Stimulated activated CD4-positive, alpha-beta T cell treated with anti-CD3 and anti-CD28 coated beads, Interleukin-4, amount 100 ng/mL, for 1 hour (primary cell): ENCODE measurements at regions not wholly inside any gene's neighbourhood (a gene's known extent, or its start where the extent isn't known, plus 50 kb on each side); places are given as distances from the start of the nearest gene placed in this dataset.
"Not testable (repeated sequence)": the region's sequence is repeated elsewhere in the genome, so short reads cannot be mapped to it uniquely, and the experiment has no call there.

Experiments
- DNase-seq: peaks from one replicate; pipeline ENCODE4 v3.0.0-alpha.2; 2020

DNA sequence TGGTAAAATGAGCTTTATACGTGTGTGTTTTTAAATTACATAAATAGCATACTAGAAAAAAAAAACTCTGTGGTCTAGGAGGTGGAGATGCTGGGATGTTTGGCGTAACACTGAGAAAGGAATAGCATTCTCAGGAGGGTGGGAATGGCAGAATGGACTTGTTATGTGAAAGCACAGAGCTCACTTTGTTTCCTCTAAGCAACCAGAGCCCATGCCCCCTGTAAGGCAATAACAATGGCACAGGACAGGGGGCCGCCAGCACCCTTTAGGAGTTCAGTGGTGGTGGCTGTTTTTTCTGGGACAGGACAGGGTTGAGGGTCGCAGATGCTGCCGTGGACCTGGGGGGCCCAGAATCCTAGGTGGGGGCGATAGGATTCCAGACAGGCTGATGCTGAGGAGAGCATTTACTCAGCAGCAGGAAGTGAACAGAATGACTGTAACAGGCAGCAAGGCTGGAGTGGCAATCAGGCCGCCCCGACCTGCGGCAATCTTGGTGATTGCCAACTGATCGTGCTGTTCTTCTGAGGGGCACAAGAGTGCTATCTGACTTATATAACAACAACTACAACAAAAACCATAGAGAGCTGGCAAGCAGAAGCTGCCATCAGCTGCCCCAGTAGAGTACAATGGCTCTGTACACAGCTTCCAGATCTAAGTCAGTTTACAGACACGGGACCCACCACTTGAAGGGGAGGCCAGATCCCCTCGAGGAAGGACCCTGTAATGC lies 160.4 kb downstream of the UACA start:
- DNase-seq: no peak

DNA sequence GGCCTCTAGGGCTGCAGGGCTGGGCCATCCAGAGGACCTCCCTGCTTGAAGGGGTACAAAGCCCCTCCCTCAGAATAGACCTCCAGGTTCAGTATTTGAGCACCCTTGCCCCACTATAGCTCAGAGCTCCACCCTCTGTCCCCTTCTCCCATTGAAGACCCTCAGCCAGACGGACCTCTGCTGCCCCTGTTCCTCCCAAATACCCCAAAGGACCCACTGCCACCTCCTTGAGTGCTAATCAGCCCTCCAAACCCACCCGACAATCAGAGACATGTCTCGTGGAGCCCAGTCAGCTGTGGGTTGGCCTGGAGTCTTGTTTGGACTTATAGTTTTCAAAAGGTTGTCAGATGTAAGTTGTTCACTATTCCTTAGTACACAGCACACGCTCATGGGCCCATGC lies 161.1 kb downstream of the UACA start:
- no peak for DNase-seq

DNA sequence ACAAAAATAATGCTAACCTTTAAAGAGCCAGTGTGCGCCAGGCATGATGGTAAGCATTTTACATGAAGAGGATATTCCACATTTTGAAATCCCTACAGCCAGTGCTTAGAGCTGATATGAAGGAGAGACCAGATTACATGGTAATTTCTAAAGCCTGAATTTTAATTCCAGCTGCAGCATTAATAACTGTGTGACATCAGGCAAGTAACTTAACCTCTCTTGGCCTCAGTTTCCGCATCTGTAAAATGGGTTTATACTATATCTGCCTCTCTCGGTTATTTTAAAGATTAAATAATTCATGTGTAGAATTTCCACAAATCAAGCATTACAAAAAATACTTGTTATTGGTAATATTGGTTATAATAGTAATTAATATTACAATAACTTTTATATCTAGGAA lies 165.4 kb downstream of the UACA start:
- no peak for DNase-seq

DNA sequence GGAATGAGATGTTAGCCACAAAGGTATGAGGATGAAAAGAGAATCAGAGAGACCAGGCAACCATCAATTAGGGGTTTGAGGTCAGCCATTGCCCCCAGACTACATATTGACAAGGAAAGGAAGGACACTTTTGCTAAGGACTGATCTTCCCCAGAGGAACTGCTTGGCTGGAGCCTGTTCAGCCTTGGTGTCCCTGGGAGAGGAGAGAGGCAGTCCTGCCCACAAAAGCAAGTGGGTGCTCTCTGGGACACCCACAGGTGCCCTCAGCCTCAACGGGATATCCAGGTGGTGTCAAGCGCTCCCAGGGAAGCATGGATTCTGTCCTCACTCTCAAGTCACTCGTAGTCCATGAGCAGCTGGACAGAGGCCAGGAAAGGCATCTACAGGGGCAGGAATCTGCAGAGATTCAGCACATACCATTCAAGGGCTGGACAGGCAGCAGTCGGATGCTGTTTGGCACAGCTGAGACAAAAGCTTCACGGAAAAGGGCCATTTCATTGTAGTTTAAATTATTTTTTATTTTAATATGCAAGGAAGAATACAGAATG lies 166.2 kb downstream of the UACA start:
- no peak for DNase-seq

DNA sequence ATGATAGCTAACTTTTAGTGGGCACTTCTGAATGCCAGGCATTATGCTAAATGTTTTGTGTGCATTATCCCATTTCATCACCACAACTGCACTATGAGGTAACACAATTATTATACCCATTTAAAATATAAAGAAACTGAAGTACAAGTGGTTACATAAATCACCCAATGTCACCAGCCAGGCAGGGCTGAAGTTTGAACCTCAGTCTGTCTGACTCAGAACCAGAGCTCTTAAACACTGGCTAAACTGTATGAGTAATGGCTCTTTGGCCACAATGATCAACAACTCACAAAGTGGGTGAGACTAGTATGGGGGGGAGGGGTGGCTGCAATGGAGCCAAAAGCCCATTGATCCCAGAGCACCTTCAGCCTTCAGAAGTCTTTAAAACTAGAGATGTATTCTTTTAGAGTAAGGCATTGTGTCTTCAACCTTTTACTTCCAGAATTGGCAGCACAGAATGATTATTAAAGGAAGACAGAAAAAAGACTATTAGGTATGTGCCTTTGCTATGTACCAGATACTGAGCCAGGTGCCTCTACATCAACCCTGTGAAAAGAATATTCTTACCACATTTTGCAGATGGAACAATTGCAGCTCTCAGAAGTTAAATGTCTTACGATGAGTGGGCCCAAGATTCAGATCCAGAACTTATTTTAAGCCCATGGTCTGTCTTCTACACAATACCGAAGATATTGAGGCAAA lies 166.9 kb downstream of the UACA start:
- no peak for DNase-seq

DNA sequence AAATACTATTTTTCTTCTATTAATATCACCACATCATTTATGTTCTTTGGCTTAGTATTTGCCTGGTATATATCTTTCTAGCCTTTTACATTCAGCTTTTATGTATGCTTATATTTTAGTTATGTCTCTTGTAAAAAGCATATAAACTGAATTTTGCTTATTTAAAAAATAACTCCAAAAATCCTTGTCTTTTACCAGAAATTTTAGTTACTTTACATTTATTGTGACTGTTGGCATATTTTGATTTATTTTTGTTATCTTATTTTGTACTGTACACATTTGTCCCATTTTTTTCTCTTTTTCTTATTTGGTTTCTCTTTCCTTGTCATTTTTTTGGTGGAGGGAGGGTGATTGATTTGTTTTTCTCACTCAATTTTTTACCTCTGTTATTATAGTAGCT lies 169.6 kb downstream of the UACA start:
- no peak for DNase-seq

DNA sequence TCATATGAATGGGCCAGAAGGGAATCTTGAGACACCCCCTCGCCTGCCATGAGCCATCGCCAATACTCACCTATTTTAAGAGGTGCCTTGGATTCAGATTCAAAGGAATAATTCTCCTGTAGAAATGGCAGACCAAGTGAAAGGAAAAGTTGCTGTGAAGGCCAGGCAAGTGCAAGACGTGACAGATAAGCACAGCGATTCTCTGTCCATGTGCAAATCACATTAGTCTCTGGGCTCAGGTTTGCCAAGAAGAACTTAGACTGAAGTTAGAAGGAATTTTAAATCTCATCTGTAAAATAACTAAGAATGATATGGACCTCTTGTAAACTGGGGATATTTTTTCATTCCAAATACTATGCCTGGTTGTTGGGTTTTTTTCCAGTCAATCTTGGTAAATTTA lies 173.6 kb downstream of the UACA start:
- DNase-seq: no peak

DNA sequence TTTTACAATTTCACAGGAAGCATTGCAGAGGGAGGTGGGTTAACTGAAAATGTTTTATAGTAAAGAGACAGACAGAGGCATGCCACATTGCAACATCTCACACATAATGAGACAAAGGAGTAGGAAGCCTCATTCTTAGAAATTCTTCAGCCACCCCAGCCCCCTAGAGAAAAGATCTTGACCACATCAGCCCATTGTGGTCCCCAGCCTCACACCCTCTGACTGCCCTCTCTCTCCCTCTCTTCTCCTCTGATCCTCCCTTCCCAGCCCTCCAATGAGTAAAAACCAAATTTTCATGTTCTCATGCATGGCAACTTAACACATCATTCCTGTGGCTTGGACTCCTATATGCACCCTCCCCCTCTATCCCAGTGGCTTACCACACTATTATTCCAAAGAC lies 174.1 kb downstream of the UACA start:
- no peak for DNase-seq

DNA sequence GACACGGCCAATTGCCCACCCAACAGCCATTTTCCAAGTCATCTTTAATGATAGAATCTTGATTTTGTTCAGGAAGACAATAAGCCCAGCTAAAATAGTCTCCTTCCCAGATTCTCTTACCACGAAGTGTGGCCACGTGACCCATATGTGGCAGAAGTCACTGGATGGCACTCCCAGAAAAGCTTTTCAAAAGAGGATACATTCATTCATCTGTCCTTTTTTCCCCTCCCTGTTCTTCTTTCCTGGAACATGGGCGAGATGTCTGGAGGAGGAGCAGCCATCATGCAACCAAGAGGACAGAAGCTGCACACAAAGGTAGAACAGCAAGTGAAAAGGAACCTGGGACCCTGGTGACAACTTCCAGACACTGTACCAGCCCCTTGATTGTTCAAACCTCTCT lies 174.7 kb downstream of the UACA start:
- no peak for DNase-seq

DNA sequence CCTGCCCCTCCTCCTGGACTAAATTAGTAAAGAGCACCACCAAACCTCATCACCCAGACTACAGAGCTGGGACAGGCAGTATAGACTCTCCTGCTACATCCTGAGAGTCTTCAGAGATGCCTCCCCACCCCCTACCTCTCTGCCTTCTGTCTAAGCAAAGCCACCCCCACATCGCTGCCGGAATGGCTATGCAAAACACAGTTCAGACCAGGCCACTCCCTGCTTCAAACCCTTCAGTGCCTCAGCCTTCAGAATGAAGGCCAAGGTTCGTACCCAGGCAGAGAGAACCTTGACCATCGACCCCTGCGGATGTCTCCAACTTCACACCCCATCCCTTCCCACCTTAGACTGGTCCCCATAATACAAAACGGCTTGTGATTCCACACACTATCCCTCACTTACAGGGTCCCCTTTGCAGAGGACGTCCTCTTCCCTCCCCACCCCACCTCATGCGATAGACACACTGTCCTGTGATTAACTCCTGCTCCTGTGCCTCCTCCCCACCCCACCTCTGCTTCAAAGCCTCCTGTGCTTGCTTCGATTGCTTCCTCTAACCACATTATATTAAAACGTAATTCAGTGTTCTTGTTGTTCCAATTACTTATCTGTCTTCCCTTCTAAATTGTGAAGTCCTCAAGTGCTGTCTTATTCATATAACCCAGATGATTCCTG lies 175.3 kb downstream of the UACA start:
- no peak for DNase-seq

DNA sequence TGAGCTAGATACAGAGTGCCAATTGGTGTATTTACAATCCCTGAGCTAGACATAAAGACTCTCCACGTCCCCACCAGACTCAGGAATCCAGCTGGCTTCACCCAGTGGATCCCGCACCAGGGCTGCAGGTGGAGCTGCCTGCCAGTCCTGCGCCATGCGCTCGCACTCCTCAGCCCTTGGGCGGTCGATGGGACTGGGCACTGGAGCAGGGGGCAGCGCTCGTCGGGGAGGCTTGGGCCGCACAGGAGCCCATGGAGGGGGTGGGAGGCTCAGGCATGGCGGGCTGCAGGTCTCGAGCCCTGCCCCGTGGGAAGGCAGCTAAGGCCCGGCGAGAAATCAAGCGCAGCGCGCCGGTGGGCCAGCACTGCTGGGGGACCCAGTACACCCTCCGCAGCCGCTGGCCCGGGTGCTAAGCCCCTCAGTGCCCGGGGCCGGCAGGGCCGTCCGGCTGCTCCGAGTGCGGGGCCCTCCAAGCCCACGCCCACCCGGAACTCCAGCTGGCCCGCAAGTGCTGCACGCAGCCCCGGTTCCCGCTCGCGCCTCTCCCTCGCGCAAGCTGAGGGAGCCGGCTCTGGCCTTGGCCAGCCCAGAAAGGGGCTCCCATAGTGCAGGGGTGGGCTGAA lies 176.2 kb downstream of the UACA start:
- not testable (repeated sequence) for DNase-seq

DNA sequence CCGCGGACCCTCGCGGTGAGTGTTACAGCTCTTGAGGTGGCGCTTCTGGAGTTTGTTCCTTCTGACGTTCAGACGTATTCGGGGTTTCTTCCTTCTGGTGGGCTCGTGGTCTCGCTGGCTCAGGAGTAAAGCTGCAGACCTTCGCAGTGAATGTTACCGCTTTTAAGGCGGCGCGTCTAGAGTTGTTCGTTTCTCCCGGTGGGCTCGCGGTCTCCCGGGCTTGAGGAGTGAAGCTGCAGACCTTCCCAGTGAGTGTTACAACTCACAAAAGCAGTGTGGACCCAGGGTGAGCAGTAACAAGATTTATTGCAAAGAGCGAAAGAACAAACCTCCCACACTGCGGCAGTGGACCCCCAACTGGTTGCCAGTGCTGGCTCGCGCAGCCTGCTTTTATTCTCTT lies 177.1 kb downstream of the UACA start:
- no peak for DNase-seq

DNA sequence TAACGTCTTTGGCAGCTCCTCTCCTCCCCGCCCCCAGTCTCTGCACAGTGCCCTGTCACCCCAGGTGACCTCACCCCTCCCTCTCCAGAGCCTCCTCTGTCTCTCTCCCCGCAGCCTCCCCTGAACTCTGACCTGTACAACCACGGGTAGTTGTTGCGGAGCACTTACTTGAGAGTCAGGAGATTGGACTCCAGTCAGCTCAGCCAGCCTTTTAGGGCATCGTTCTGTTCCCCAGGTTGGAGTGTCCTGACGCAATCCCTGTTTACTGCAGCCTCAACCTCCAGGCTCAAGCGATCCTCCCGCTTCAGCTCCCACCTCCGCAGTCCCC lies 177.7 kb downstream of the UACA start:
- DNase-seq: peak; percentile 23

DNA sequence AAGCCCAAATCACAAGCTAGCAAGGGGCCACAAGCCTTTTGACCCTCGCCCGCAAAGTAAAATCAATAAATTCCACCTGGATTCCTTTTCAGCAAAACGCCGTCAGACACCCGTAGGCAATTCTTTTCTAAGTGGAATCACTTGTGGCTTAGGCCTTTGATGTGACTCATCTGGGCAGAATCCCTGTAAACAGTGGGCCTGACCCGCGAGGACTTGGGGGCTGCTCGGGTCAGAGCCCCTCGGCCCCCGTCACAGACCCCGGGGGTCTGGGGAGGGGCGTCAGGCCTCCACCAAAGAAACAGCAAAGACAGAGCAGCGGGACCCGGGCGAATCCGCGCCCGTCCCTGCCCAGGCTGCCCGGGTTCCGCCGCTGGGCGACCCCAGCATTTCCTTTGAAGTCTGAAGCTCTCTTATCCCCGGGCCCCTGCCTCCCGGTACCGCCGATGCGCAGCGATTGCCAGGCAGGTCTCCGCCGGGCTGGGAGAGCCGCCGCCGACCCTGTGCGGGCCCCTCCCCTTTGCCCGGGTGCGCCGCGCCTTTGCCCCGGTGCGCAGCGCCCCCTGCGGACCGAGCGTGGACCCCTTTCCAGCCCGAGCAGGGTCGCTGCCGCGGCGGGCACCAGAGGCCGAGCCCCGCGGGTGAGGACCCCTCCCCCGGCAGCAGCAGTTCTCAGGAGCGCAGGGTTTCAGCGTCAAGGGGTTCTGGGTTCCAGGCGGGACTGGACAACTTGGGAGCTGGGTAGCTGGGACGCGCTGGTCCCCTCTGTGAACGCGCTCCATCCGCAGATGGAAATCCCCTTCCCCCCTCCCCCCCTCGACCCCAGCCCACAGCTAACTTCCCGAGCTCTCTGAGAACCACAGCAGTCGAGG lies 178.3 kb downstream of the UACA start:
- DNase-seq: peak; percentile 68

DNA sequence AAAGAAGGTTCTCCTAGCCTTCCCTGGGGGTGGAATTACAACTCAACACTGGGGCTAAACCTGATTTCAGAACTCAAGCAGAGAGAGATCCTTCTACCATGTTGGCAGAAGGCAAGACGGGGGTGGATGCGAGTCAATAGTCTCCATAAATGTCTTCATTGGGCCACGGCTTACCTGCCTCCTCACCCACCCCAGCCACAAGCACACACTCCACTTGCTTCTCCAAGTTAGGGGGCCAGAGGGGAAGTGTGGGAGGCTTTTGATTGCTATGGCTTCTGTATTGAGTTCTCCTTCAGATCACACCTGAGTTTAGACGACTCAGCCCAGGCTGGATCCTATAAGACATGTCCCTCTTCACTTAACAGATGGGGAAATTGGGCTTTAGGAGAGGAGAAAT lies 178.9 kb downstream of the UACA start:
- DNase-seq: no peak

DNA sequence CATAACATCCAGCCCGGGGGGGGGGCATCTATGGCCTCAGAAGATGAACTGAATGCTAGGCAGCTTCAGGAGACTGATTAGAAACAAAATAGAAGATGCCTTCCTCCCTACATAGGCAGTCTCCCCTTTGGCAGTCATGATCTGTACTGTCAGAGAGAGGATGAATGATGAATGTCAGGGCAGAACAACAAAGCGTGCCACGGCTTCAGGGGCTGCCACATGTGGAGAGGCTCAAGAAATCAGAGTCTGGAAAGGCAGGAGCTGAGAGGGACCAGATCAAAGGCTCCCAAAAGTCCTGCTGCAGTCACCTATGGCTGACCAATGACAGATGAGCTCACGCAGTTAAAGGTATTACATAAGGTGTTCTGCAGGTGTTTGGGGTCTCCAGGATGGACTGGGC lies 180.4 kb downstream of the UACA start:
- no peak for DNase-seq

DNA sequence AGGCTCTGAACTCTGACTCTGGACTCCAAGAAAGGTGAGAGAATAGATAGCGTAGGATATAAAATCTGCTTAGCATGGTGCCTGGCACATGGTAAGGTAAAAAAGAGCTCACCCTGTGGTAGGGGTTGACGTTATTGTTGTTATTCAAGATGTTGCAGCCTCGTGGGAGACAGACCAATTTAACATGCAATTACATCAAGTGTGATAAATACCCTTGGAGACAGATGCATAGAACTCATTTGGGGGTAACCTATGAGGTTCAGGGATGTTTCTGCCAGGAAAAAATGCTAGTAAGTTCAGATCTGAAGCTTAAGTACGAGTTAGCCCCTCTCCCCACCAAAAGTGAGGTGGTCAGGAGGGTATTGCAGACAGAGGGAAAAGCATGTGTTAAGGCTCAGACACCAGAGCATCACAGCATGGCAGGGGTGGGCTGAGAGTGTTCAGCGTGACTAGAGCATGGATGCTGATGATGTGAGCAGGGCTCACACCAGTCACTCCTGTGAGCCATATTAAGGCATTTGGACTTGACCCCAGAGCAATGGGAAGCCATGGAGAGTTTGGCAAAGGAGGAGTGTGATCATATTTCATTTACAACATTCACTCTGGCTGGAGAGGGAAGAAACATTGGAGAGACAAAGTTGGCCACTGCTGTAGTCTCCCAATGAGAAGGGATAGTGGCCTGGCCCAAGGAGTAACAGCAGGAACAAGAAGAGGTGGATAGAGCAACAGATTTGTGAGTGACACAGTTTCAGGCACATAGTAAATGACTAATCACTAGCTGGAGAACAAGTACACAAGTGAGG lies 181.0 kb downstream of the UACA start:
- DNase-seq: no peak

DNA sequence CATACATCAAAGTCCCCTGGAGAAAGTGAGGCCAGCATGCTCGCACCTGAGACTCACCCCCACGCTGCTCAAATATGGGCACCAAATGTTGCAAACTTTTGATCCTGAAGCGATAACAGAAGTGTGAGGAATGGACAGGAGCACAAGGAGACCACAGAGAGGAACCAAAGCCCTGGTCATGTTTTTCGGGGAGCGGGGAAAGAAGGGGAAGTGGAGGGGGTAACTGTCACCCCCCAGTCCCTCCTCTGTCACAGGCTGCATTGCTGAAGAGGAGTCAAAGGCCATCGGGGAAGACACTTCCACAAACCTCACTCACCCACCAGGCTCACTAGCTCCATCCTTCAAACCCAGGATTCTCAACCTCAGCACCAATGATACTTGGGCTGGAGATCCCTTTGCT lies 182.4 kb downstream of the UACA start:
- no peak for DNase-seq

DNA sequence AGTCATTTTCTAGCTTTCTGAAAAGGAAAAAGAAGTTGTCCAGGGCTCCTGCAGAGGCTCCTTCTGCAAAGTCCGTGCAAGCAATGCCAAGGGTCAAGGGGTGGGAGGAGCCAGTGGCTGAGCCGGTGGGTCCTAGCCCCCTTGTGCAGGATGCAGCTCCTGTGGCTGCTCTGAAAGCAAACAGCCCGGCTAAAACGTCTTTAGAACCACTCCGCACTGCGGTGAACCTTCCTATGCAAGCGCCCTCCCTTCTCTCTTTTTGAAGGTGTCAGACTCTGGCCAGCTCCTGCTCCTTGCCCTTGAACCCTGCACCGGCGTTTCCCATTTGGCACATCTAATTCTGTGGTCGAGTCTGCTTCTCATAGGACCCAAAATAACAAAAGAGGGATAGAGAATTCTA lies 183.1 kb downstream of the UACA start:
- DNase-seq: no peak

DNA sequence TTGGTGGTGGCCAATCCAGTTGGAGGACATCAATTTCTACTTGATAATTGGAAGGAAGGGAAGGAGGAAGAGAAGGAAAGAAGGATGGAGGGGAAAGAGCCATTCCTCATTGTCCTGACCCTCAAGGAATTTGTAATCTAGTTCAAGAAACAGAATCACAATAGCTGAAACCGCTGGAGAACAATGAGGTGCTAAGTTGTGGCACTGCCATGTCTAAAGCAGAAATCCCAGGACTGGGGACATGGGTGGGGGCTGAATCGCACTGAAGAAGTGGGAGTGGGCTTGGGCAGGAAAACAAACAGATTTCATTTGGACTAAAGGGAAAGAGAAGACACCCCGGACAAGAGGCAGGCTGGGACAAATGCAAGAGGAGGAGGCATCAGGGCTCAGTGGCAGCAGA lies 183.6 kb downstream of the UACA start:
- DNase-seq: no peak

DNA sequence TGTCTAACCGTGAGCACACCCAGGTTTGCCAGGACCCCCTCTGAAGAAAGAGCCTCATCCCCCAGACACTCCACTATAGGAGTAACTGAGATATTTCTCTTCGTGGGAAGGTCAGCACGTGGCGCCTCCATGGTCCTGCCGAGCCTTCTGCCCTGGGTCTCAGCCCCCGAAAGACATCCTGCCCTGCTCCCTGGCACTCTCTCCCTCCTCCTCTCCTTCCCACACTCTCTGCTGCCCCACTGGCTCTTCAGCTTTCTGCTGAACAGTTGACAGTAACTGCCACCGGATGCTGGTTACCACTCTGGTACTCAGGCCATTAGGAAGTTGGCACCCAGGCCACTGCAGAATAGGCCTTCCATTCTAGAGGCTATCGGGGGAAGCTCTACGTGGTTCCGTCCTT lies 185.2 kb downstream of the UACA start:
- DNase-seq: no peak

DNA sequence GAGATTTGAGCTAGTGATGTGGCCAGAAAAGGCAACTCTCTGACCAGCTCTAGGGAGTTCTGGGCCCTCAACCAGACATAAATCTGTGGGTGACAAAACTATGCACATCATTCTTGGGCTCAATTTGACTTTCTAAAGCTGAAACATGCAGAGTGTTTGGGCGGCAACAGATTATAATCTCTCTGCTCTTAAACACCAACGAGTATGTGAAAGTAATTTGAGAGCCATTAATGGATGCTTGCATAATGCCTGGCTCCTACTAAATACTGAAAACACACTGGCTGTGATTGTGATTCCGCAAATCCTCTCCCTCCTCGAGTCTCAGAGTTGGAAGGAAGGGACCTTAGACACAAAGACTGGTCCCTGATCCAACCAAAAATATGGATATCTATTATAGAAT lies 186.7 kb downstream of the UACA start:
- DNase-seq: no peak
